NCI-H1436 (cell line): ENCODE measurements at regions not wholly inside any gene's neighbourhood (a gene's known extent, or its start where the extent isn't known, plus 50 kb on each side); places are given as distances from the start of the nearest gene placed in this dataset.

Experiments
- DNase-seq: peaks from one replicate; lab custom pipeline; 2025; lab: John Stamatoyannopoulos, UW

- DNase-seq: no peak
Measured at GRCh38 chr1:217373761-217374701, 256.9 kb downstream of the GPATCH2 start.

GRCh38 chr1:217372049-217372970 is 258.6 kb downstream of the GPATCH2 start:
- no peak for DNase-seq

GRCh38 chr1:217370757-217371156 is 260.1 kb downstream of the GPATCH2 start:
- DNase-seq: no peak

GRCh38 chr1:217369996-217370551 is 260.8 kb downstream of the GPATCH2 start:
- DNase-seq: no peak

GRCh38 chr1:217369271-217369981 is 261.5 kb downstream of the GPATCH2 start:
- no peak for DNase-seq

GRCh38 chr1:217364220-217364619 is 266.7 kb downstream of the GPATCH2 start:
- no peak for DNase-seq

- no peak for DNase-seq
Measured at GRCh38 chr1:217363319-217363718, 267.6 kb downstream of the GPATCH2 start.

GRCh38 chr1:217360510-217360909 is 270.4 kb downstream of the GPATCH2 start:
- DNase-seq: no peak

GRCh38 chr1:217354895-217355294 is 276.0 kb downstream of the GPATCH2 start:
- DNase-seq: no peak

GRCh38 chr1:217348960-217349664 is 281.8 kb downstream of the GPATCH2 start:
- DNase-seq: no peak

- no peak for DNase-seq
Measured at GRCh38 chr1:217344712-217345111, 286.2 kb downstream of the GPATCH2 start.

GRCh38 chr1:217343907-217344306 is 287.0 kb downstream of the GPATCH2 start:
- no peak for DNase-seq

GRCh38 chr1:217342105-217342504 is 288.8 kb downstream of the GPATCH2 start:
- DNase-seq: no peak

- no peak for DNase-seq
Measured at GRCh38 chr1:217336724-217337123, 294.2 kb downstream of the GPATCH2 start.

GRCh38 chr1:217333939-217334338 is 297.0 kb downstream of the GPATCH2 start:
- peak; percentile 44 for DNase-seq

GRCh38 chr1:217332431-217333065 is 298.3 kb downstream of the GPATCH2 start:
- DNase-seq: no peak

- no peak for DNase-seq
Measured at GRCh38 chr1:217331698-217332097, 299.2 kb downstream of the GPATCH2 start.

GRCh38 chr1:217327901-217328300 is 303.0 kb downstream of the GPATCH2 start:
- DNase-seq: no peak

- no peak for DNase-seq
Measured at GRCh38 chr1:217322834-217323233, 308.1 kb downstream of the GPATCH2 start.

- no peak for DNase-seq
Measured at GRCh38 chr1:217315346-217315745, 315.5 kb downstream of the GPATCH2 start.

- no peak for DNase-seq
Measured at GRCh38 chr1:217313096-217313495, 317.8 kb downstream of the GPATCH2 start.
